Liver (tissue), 8 donors: ENCODE measurements at regions not wholly inside any gene's neighbourhood (a gene's known extent, or its start where the extent isn't known, plus 50 kb on each side); places are given as distances from the start of the nearest gene placed in this dataset.

ENCODE experiments used
- DNase-seq: peaks from one replicate; pipeline ENCODE4 v3.0.0-alpha.2; 2017; ENCODE audit warnings: low spot score
- H3K27ac ChIP-seq, 2 donors: one replicate each; pipeline ENCODE4 v1.7.0; 2013; ENCODE audit warnings: inconsistent platforms in 2 of 2, low read length in 2 of 2, control low read depth in 1 of 2, low read depth in 1 of 2, mild to moderate bottlenecking in 1 of 2
- H3K27me3 ChIP-seq, 4 donors: one replicate each; pipeline versions ENCODE4 v1.6.1 to v1.7.0; 2013; ENCODE audit warnings: low read length in 3 of 4, inconsistent platforms in 1 of 4, mild to moderate bottlenecking in 1 of 4, moderate library complexity in 1 of 4; ENCODE audit not compliant: control insufficient read depth in 4 of 4, insufficient read depth in 4 of 4
- H3K36me3 ChIP-seq, 4 donors: one replicate each; pipeline versions ENCODE4 v1.6.1 to v1.7.0; 2013; ENCODE audit warnings: low read length in 3 of 4, mild to moderate bottlenecking in 3 of 4, low read depth in 1 of 4, moderate library complexity in 1 of 4; ENCODE audit not compliant: control insufficient read depth in 4 of 4, insufficient read depth in 3 of 4
- H3K4me1 ChIP-seq, 4 donors: one replicate each; pipeline versions ENCODE4 v1.6.1 to v1.7.0; 2013; ENCODE audit warnings: low read length in 3 of 4, mild to moderate bottlenecking in 3 of 4, moderate library complexity in 1 of 4; ENCODE audit not compliant: control insufficient read depth in 4 of 4, insufficient read depth in 4 of 4
- H3K4me3 ChIP-seq, 3 donors: one replicate each; pipeline versions ENCODE4 v1.6.1 to v1.7.0; 2013; ENCODE audit warnings: low read length in 3 of 3, control low read depth in 1 of 3, low read depth in 1 of 3, mild to moderate bottlenecking in 1 of 3
- H3K9ac ChIP-seq, 2 donors: one replicate each; pipeline ENCODE4 v1.7.0; 2013; ENCODE audit warnings: low read length in 2 of 2, mild to moderate bottlenecking in 2 of 2, moderate library complexity in 2 of 2, control low read depth in 1 of 2, low read depth in 1 of 2
- H3K9me3 ChIP-seq, 4 donors: one replicate each; pipeline versions ENCODE4 v1.6.1 to v1.7.0; 2013; ENCODE audit warnings: low read length in 3 of 4; ENCODE audit not compliant: control insufficient read depth in 4 of 4
- ATF3 ChIP-seq: IDR thresholded peaks from 2 replicates; pipeline ENCODE4 v1.6.1; 2016; ENCODE audit warnings: antibody characterized with exemption
- EGR1 ChIP-seq, 2 donors: IDR thresholded peaks; 2 replicates each; pipeline ENCODE4 v1.6.1; 2016 to 2018; ENCODE audit warnings: antibody characterized with exemption in 2 of 2, low read depth in 2 of 2
- FOXA1 ChIP-seq: IDR thresholded peaks from 2 replicates; pipeline ENCODE4 v1.6.1; 2016; ENCODE audit warnings: antibody characterized with exemption
- FOXA2 ChIP-seq: IDR thresholded peaks from 2 replicates; pipeline ENCODE4 v1.6.1; 2016; ENCODE audit warnings: antibody characterized with exemption
- GABPA ChIP-seq, 2 donors: IDR thresholded peaks in 1 of 2; conservative IDR thresholded peaks in 1 of 2; 2 replicates each; pipeline ENCODE4 v1.6.1; 2016; ENCODE audit warnings: antibody characterized with exemption in 2 of 2, mild to moderate bottlenecking in 1 of 2, moderate library complexity in 1 of 2
- HNF4A ChIP-seq, 2 donors: conservative IDR thresholded peaks; 2 replicates each; pipeline ENCODE4 v1.6.1; 2016; ENCODE audit warnings: antibody characterized with exemption in 2 of 2, mild to moderate bottlenecking in 2 of 2
- JUND ChIP-seq, 2 donors: IDR thresholded peaks; 2 replicates each; pipeline ENCODE4 v1.6.1; 2016; ENCODE audit warnings: antibody characterized with exemption in 2 of 2
- MAX ChIP-seq: IDR thresholded peaks from 2 replicates; pipeline ENCODE4 v1.6.1; 2016; ENCODE audit warnings: antibody characterized with exemption
- NR2F2 ChIP-seq: IDR thresholded peaks from 2 replicates; pipeline ENCODE4 v1.6.1; 2016; ENCODE audit warnings: antibody characterized with exemption
- REST ChIP-seq: IDR thresholded peaks from 2 replicates; pipeline ENCODE4 v1.6.1; 2016; ENCODE audit warnings: antibody characterized with exemption, mild to moderate bottlenecking
- RXRA ChIP-seq, 2 donors: IDR thresholded peaks; 2 replicates each; pipeline ENCODE4 v1.6.1; 2017 to 2018; ENCODE audit warnings: antibody characterized with exemption in 2 of 2, mild to moderate bottlenecking in 1 of 2
- SP1 ChIP-seq: IDR thresholded peaks from 2 replicates; pipeline ENCODE4 v1.6.1; 2018; ENCODE audit warnings: antibody characterized with exemption, mild to moderate bottlenecking
- TAF1 ChIP-seq: conservative IDR thresholded peaks from 2 replicates; pipeline ENCODE4 v1.6.1; 2016; ENCODE audit warnings: antibody characterized with exemption, mild to moderate bottlenecking
- YY1 ChIP-seq: IDR thresholded peaks from 2 replicates; pipeline ENCODE4 v1.6.1; 2016; ENCODE audit warnings: antibody characterized with exemption, mild to moderate bottlenecking
- ZBTB33 ChIP-seq: IDR thresholded peaks from 2 replicates; pipeline ENCODE4 v1.6.1; 2016; ENCODE audit warnings: antibody characterized with exemption
- WGBS: extraction: QIAGEN DNeasy Blood & Tissue Kit; methylation state at CpG from one replicate; pipeline ENCODE4 v1.1.7; 2013; 5-methylcytosine and 5-hydroxymethylcytosine counted together
- TF ChIP-seq, protein P1 (sequence below): fragments of 150-350 bp; IDR thresholded peaks from 2 replicates; pipeline ENCODE4 v1.5.1; 2017; ENCODE audit warnings: improper control_type of control experiment, low read depth, low read length; ENCODE audit not compliant: missing input control
- donor health status: healthy.
- donor health status: healthy.
- donor health status: healthy.
- donor health status: healthy.
- donor health status: healthy.

DNA sequence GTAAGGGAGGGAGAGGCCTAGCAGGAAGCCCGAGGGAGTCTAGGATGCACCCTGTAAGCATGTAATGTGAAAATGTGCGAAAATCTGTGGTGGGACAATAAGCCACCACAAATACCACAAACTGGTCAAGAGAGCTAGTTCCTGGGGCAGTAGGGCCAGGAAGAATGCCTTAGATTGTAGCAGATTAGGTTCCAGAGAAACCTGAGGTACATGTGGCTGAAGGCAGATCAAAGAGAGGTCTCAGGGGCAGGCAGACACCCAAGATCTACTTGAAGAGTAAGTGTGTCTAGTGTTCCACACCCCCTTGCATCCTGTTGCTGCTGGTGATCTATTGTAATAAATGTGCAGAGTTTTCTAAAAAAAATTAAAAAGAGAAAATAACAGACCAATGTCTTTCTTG is 1677.3 kb upstream of the CDH6 start:
- 80% methylated on average over 2 of the region's 2 CpGs for WGBS
- TF ChIP-seq TAF1 (no peak), EGR1 (IDR thresholded peaks at IDR 0.05; ENCODE audit: low read depth in 2 of 2) (no peak), YY1 (no peak)
- Histone ChIP-seq H3K4me3 (no peak overlapping the region), H3K9me3 (no peaks in the 10 kb centered on the region), H3K4me1 (no peaks in the 10 kb centered on the region), H3K27me3 (no peaks in the 10 kb centered on the region), H3K9ac (no peak overlapping the region), H3K27ac (no peak overlapping the region), H3K36me3 (no peaks in the 10 kb centered on the region)
- no peak for DNase-seq

DNA sequence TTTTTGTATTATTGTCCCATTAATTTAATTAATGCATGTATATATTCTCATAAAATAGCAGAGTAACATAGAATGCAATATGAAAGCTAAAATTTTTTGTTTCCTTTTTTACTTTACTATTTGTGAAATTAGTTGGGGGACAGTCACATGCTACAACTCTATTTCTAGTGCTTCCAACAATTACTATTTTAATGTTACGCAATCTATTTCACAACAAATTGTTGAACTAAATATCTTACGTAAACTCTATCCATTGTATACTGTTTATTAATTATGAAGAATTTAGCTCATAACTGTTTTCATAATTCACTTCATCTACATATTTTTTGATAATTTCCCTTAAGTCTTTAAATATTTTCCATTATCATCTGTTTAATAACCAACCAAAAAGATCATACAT is 1685.4 kb upstream of the CDH6 start:
- DNase-seq: no peak
- no peaks in the 10 kb centered on the region for H3K27me3 ChIP-seq
- no peak overlapping the region for H3K9ac ChIP-seq
- TF ChIP-seq FOXA1: no peak
- no peak for TF ChIP-seq JUND (IDR thresholded peaks at IDR 0.05)
- TF ChIP-seq, protein P1, sequence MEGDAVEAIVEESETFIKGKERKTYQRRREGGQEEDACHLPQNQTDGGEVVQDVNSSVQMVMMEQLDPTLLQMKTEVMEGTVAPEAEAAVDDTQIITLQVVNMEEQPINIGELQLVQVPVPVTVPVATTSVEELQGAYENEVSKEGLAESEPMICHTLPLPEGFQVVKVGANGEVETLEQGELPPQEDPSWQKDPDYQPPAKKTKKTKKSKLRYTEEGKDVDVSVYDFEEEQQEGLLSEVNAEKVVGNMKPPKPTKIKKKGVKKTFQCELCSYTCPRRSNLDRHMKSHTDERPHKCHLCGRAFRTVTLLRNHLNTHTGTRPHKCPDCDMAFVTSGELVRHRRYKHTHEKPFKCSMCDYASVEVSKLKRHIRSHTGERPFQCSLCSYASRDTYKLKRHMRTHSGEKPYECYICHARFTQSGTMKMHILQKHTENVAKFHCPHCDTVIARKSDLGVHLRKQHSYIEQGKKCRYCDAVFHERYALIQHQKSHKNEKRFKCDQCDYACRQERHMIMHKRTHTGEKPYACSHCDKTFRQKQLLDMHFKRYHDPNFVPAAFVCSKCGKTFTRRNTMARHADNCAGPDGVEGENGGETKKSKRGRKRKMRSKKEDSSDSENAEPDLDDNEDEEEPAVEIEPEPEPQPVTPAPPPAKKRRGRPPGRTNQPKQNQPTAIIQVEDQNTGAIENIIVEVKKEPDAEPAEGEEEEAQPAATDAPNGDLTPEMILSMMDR: no peak
- TF ChIP-seq RXRA (IDR thresholded peaks at IDR 0.05): no peak
- TF ChIP-seq HNF4A (conservative IDR thresholded peaks at IDR 0.05): no peak
- no peak for TF ChIP-seq SP1
- TF ChIP-seq REST: no peak
- no peak for TF ChIP-seq GABPA (IDR thresholded peaks at IDR 0.05 in 1 of 2, conservative IDR thresholded peaks at IDR 0.05 in 1 of 2)
- no peak for TF ChIP-seq EGR1 (IDR thresholded peaks at IDR 0.05; ENCODE audit: low read depth in 2 of 2)
- no peak for TF ChIP-seq TAF1
- no peak for TF ChIP-seq MAX
- no peak for TF ChIP-seq NR2F2
- TF ChIP-seq FOXA2: no peak
- WGBS: 72% methylated on average over 2 of the region's 2 CpGs
- no peak overlapping the region for H3K27ac ChIP-seq
- H3K9me3 ChIP-seq: no peaks in the 10 kb centered on the region
- H3K4me3 ChIP-seq: no peak overlapping the region
- no peaks in the 10 kb centered on the region for H3K4me1 ChIP-seq
- H3K36me3 ChIP-seq: no peaks in the 10 kb centered on the region

GRCh38 chr5:29504411-29504810 is 1689.1 kb upstream of the CDH6 start:
- Histone ChIP-seq H3K36me3 (no peaks in the 10 kb centered on the region), H3K4me3 (no peak overlapping the region), H3K27ac (no peak overlapping the region), H3K4me1 (no peaks in the 10 kb centered on the region), H3K9ac (no peak overlapping the region), H3K9me3 (no peaks in the 10 kb centered on the region), H3K27me3 (no peaks in the 10 kb centered on the region)
- no peak for TF ChIP-seq TAF1
- TF ChIP-seq, protein P1: no peak
- TF ChIP-seq ZBTB33: no peak
- no peak for TF ChIP-seq YY1
- no peak for TF ChIP-seq RXRA (IDR thresholded peaks at IDR 0.05)
- TF ChIP-seq FOXA2: no peak
- TF ChIP-seq ATF3: no peak
- no peak for TF ChIP-seq EGR1 (IDR thresholded peaks at IDR 0.05; ENCODE audit: low read depth in 2 of 2)
- 43% methylated on average over 1 of the region's 1 CpG for WGBS
- DNase-seq: no peak
